GM12872 (cell line): ENCODE measurements at regions not wholly inside any gene's neighbourhood (a gene's known extent, or its start where the extent isn't known, plus 50 kb on each side); places are given as distances from the start of the nearest gene placed in this dataset.

Experiments used
- TF ChIP-seq, protein P1 (sequence below): IDR thresholded peaks from 3 replicates; pipeline ENCODE4 v1.5.1; 2011; ENCODE audit warnings: low read depth, mild to moderate bottlenecking, low read length, moderate library complexity; ENCODE audit not compliant: insufficient read depth

DNA sequence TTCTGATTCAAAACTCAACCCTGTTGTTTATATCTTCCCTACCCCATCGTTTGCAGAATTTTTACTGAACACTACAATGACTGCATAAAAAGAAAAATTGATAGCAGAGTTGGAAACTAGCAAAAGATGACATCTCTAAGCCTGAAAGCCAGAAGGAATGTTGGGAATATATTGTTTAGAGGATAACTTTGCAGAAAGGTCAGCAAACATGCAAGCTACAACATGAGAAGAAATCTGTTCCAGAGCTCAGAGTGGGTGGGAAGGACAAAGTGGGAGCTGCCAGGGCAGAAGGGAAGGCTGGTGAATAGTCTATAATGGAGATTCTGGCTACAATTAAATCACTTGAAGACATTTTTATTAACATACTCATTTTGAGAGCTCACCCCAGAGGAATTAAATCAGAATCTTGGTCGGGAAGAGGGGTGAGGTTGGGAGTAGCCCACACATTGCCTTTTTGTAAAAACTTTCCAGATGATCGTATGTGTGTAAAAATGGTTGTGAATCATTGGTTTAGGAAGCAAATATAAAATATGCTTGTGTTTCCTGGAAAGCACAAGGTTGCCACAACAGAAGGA, 574.8 kb downstream of the FLRT2 start:
- TF ChIP-seq, protein P1, sequence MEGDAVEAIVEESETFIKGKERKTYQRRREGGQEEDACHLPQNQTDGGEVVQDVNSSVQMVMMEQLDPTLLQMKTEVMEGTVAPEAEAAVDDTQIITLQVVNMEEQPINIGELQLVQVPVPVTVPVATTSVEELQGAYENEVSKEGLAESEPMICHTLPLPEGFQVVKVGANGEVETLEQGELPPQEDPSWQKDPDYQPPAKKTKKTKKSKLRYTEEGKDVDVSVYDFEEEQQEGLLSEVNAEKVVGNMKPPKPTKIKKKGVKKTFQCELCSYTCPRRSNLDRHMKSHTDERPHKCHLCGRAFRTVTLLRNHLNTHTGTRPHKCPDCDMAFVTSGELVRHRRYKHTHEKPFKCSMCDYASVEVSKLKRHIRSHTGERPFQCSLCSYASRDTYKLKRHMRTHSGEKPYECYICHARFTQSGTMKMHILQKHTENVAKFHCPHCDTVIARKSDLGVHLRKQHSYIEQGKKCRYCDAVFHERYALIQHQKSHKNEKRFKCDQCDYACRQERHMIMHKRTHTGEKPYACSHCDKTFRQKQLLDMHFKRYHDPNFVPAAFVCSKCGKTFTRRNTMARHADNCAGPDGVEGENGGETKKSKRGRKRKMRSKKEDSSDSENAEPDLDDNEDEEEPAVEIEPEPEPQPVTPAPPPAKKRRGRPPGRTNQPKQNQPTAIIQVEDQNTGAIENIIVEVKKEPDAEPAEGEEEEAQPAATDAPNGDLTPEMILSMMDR: no peak

DNA sequence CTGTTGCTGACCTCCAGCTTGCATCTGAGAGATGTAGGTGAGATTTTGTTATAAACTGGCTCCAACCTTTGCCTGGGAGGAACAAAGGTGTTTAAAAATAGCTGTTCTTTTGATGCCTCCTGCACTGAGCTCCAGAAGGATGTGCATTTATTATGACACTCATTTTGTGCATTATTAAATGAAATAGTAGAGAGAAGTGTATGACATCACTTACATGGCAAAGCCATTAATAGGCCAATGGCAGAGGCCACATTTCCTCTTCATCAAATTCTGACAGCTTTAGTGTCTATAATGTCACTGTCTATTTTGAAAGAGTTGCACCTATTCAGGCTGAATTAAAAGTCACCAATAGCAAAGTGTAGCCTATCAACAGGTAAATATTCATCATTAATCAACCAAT, 564.6 kb downstream of the FLRT2 start:
- TF ChIP-seq, protein P1: no peak

- TF ChIP-seq, protein P1: no peak
Observed at GRCh38 chr14:86091811-86092210, 561.9 kb downstream of the FLRT2 start.

- TF ChIP-seq, protein P1: no peak
Observed at GRCh38 chr14:86088156-86088555, 558.2 kb downstream of the FLRT2 start.

DNA sequence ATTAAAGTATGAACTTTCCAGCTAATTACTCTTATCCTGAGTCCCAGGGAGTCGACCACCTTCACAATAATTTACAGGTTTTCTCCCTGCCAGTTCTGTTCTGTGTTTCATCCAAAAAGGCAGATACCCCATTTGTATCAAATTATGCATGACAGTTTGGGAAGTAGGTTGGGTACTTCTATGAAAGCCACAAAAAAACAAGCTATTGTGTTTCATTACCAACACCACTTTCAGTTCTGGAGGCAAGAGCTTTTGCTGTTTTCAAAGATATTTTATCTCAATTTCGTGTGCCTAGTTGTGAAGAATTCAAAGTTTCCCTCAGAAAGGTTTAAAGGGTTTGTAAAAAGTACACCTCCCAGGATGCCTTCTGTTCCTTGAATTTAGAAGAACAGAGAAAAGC, 557.4 kb downstream of the FLRT2 start:
- TF ChIP-seq, protein P1: no peak

DNA sequence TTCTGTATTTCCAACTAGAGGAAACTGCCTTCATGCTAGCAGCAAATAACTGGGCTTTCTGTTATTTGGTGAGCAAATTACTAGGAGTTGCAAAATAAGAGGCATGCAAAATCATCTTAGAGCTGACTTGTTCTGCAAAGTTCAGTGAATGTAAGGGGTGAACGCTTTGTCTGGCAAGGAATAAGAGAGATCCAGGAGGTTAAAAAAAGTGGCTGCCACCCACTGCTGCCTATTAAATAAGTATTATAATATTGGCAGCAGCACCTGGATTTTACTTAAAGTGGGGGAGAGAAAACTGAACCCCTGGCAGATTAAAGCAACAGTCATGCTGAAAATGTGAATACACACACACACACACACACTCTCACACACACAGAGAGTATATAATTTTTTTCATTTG, 557.0 kb downstream of the FLRT2 start:
- TF ChIP-seq, protein P1: no peak

GRCh38 chr14:86084097-86084496, 554.2 kb downstream of the FLRT2 start:
- TF ChIP-seq, protein P1: no peak
